RKO (cell line): ENCODE measurements at regions not wholly inside any gene's neighbourhood (a gene's known extent, or its start where the extent isn't known, plus 50 kb on each side); places are given as distances from the start of the nearest gene placed in this dataset.
A peak's percentile ranks its signal among the peaks of the same experiment; 100 is the strongest.

Experiments used
- DNase-seq: peaks from one replicate; pipeline ENCODE4 v3.0.0-alpha.2; 2016; ENCODE audit warnings: low spot score

DNA sequence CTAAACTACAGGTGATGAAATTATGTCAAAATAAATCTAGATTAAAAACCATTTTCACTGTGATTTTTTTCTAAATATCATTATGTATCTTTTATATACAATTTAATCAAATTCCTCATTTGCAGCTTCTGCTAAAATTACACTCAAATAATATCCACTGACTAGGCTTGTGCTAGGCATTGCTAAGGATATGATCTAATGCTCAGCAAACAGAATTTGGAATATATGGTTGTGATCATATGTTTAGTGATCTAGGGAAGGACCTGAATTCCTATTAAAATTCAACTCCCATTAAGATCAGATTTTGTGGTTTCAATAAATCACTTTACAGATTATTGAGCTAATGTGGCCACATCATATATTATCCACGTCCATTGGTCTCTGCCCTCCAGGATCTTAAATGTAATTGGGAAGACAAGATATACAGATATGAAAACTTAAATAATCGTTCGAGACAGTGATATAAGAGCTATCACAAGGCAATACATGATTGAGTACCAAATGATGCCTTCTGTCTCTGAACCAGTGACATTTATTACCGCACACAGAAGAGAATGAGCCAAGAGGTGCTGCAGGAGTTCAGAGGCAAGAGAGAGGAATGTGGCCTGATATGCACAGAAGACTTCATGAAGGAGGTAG, 206.0 kb upstream of the RPS6KA3 start:
- DNase-seq: no peak

DNA sequence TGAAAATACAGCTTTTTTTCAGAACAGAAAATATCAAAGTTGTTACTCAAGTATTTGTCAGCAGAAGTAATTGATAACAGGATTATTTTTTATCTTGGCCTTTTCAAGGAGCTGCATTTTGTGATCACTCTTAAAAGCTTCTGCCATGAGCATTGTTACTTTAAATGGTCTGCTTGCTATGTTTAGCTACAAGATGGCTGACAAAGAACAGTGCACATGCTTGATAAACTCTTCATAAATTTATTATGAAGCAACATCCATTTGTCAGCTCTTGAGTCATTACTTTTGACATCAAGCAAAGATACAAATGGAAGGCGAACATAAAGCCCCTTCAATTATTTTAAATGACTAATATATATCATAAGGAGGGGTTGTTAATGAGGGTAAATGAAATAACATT, 205.4 kb upstream of the RPS6KA3 start:
- no peak for DNase-seq

GRCh38 chrX:20471483-20471882, 204.8 kb upstream of the RPS6KA3 start:
- DNase-seq: no peak

DNA sequence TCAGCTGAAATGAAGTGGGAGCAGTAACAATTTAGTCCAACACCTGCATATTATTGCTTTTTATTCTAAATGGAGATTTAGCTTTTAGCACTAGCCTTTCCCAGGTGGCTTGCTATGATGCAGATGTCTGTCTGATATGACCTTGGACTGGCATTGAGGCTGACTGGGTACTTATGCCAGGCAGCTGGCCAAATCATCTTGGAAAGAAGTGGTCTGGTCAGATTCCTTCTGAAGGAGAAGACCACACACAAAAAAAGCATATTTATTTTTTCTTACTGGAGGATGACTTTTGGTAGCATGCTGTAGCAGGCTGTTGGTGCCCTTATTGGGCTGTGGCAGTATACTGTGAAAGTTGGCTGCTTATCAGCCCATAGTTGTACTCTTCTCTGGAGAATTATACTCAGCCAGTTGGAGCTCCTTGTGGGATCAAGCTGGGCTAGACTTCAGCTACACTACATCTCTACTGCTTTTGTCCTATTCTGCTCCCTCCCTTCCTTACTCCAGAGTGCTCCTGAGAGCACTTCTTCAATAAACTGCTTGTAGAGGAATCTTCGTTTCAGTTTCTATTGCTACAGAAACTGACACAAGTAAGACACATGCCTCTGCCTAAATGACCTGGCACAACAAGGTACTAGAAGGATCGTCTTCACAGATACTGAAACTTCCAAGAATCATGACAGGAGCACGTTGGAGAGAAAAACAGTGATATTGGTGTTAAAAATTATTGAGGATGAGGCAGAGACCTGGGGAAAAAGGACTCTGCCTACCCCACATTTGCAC, 196.8 kb upstream of the RPS6KA3 start:
- no peak for DNase-seq

- peak; percentile 51 for DNase-seq
Observed at GRCh38 chrX:20461576-20461975, 194.9 kb upstream of the RPS6KA3 start.

DNA sequence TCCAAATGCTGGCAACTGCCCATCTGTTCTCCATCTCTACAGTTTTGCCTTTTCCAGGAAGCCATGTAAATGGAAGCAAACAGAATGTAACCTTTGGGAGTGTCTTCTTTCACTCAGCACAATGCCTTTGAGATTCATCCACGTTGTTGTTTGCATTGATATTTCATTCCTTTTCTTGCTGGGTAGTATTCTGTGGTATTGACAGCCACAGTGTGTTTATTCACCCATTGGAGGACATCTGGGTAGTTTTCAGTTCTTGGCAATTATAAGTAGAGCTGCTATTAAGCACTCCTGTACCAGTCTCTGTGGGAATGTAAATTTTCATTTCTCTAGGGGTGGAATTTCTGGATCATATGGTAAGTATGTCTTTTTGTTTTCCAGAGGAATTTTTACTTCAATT, 194.3 kb upstream of the RPS6KA3 start:
- DNase-seq: no peak

GRCh38 chrX:20459410-20460350, 193.0 kb upstream of the RPS6KA3 start:
- DNase-seq: no peak

- no peak for DNase-seq
Observed at GRCh38 chrX:20456971-20457370, 190.3 kb upstream of the RPS6KA3 start.

- no peak for DNase-seq
Observed at GRCh38 chrX:20455001-20455400, 188.3 kb upstream of the RPS6KA3 start.

DNA sequence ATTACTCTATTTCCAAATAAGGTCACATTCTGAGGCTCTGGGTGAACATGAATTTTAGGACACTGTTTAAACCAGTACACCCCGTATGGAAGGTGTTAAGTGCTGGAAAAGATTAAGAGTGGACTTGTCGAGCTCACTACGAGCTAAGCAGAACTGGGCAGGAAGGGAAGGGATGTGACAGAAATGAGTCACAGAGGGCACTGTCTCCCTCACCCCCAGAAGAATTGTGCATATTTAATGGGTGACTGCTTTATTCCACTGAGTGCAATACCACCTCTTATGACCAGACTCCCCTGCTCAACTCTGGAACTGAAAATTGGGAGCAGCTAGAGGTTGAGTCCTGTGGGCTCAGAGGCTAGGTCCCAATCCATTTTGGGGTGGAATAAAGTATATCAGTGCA, 187.4 kb upstream of the RPS6KA3 start:
- DNase-seq: peak; percentile 11

- DNase-seq: no peak
Observed at GRCh38 chrX:20452487-20452886, 185.8 kb upstream of the RPS6KA3 start.

DNA sequence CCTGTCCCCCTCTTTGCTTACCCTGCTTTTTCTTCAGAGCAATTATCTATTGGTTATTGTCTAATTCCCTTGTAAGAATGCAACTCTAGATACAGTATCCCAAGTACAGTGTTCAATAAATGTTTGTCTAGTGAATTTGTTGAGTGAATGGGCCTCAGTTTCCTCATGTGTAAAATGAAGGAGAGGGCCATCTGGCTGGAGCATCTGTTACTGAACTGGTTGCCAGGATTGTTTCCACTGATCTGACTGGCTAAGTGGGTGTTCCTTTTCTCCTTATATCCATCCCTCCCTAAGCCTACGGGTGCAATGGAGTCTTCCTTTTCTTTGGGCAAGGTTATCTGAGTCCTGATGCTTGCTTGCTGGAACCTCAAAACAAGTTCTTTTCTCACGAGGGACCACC, 185.2 kb upstream of the RPS6KA3 start:
- DNase-seq: no peak

GRCh38 chrX:20445109-20445508, 178.4 kb upstream of the RPS6KA3 start:
- DNase-seq: no peak

DNA sequence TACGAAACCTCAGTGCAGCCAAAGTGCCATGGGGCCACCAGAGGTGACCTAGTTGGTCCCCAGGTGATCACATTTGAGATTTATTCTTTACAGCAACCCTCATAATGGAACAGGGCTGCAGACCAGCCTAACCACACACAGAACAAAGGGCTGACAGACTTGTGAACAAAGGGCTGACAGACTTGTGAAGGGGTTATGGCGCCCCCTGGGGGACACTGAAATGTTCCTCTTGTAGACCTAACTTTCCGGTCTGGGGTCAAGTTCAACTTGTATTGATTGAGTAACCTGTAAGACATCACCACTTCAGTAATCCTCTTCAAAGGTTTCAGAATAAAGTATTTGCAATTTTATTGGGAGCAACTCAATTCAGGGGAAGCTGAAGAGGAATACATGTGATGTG, 175.9 kb upstream of the RPS6KA3 start:
- peak; percentile 81 for DNase-seq

GRCh38 chrX:20441123-20441522, 174.4 kb upstream of the RPS6KA3 start:
- no peak for DNase-seq

- DNase-seq: no peak
Observed at GRCh38 chrX:20438871-20439526, 172.3 kb upstream of the RPS6KA3 start.

DNA sequence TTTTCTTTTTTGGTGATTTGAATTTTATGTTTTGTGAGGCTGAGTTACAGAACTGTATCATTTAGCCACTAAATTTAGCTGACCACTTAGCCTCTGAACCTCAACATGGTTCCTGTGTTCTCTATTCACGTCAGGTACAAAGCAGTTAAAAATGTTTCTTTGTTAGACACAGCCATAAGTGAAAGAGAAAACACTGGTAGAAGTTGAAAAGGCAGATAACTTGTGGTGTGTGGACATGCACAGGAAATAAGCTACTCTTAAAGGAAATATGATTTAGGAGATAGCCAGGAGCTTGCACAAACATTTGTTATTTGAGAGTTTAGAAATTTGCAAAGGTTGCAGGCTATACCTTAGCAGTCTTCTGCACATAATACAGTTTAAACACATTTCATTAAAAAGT, 171.0 kb upstream of the RPS6KA3 start:
- DNase-seq: no peak

GRCh38 chrX:20435913-20436312, 169.2 kb upstream of the RPS6KA3 start:
- no peak for DNase-seq

DNA sequence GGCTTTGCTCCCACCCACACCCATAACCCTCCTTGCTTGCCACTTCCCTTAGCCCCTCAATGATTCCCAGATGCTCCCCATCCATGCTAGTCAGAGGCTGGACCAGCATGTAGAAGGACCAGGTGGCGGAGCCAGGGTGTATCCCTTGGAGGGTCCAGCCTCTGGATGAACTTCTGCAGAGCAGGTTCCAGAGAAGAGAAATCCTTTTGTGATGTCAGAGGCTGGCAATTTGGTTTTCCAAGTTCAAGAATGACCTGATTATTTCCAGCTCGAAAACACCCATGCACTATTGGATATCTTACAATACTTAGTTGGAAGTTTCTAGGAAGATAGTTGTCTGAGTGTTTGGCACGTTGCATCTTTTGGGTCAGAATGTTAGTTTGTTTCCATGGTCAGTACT, 168.3 kb upstream of the RPS6KA3 start:
- DNase-seq: no peak

DNA sequence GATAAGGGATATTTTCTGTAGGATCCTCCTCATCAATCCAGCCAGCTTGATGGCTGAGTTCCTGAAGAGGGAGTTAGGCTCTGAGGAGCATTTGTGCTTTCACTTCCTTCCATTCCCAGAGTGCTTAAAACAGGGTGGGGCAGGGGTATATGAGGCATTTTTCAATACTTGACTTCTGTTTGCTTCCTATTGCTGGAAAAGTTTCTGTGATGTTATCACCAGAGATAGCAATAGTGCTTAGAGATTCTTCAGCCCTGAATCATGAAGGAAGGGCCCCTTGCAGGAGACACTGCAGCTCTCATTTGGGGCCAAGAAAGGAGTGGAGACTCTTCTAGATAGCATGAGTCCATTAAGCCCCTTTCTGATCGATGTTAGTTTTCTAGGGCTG, 166.7 kb upstream of the RPS6KA3 start:
- no peak for DNase-seq

- DNase-seq: no peak
Observed at GRCh38 chrX:20432746-20433387, 166.2 kb upstream of the RPS6KA3 start.

DNA sequence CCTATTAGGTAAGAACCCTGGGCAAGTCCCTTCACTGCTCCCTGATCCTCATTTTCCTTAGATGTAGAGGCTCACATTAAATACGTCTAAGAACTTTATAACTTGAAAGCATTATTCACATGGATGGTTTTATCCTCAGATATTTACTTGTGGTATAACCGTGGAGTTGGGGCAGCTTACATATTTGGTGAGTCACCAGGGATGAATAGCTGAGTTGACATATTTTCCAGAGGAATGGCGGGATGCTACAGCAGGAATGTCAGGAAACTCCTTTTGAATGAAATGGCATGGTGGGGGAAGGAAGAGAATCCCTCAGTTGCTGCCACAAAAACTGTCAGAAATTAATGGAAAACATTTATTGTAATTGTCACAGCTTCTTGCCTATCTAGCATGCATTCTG, 165.3 kb upstream of the RPS6KA3 start:
- DNase-seq: no peak
